Upper lobe of right lung (tissue), 1 donor: ENCODE measurements at regions not wholly inside any gene's neighbourhood (a gene's known extent, or its start where the extent isn't known, plus 50 kb on each side); places are given as distances from the start of the nearest gene placed in this dataset.

Experiments used
- ATAC-seq: fragments of 200-7000 bp; cut with Tn5 transposase; one replicate; pipeline ENCODE4 v1.9.1; 2020; ENCODE audit warnings: mild to moderate bottlenecking, moderate library complexity
- DNase-seq: peaks from one replicate; pipeline ENCODE4 v3.0.0-alpha.2; 2020
- H3K27ac ChIP-seq: fragments of 200-600 bp; one replicate; pipeline ENCODE4 v1.8.0; 2022
- H3K27me3 ChIP-seq: fragments of 200-600 bp; one replicate; pipeline ENCODE4 v1.8.0; 2022; ENCODE audit warnings: mild to moderate bottlenecking
- H3K36me3 ChIP-seq: fragments of 200-600 bp; one replicate; pipeline ENCODE4 v1.8.0; 2022
- H3K4me1 ChIP-seq: fragments of 200-600 bp; one replicate; pipeline ENCODE4 v1.8.0; 2022
- H3K4me3 ChIP-seq: fragments of 200-600 bp; one replicate; pipeline ENCODE4 v1.8.0; 2022; ENCODE audit warnings: mild to moderate bottlenecking
- H3K9me3 ChIP-seq: fragments of 200-600 bp; one replicate; pipeline ENCODE4 v1.8.0; 2022
- CTCF ChIP-seq: fragments of 200-600 bp; IDR thresholded peaks from one replicate; pipeline ENCODE4 v1.8.0; 2022; ENCODE audit warnings: antibody characterized with exemption
- intact Hi-C: fragments of 100-400 bp; cut with DNase I; formaldehyde crosslinking; loops from one replicate; pipeline ENCODE4 v1.11.0; 2022
- donor health status: DM: no; HTN: yes; CAD: no; lungs with severe emphysema.

- H3K36me3 ChIP-seq: no peaks in the 10 kb centered on the region
- intact Hi-C loops: no loop called here
- no peak overlapping the region for H3K27ac ChIP-seq
- peaks cover 7% of the 10 kb centered on the region for H3K9me3 ChIP-seq
- TF ChIP-seq CTCF: no peak
- no peak for DNase-seq
- no peak overlapping the region for H3K4me3 ChIP-seq
- H3K27me3 ChIP-seq: no peaks in the 10 kb centered on the region
- ATAC-seq: no peak
- no peaks in the 10 kb centered on the region for H3K4me1 ChIP-seq
Measured at GRCh38 chr2:12862541-12862940, 145.8 kb downstream of the TRIB2 start.

DNA sequence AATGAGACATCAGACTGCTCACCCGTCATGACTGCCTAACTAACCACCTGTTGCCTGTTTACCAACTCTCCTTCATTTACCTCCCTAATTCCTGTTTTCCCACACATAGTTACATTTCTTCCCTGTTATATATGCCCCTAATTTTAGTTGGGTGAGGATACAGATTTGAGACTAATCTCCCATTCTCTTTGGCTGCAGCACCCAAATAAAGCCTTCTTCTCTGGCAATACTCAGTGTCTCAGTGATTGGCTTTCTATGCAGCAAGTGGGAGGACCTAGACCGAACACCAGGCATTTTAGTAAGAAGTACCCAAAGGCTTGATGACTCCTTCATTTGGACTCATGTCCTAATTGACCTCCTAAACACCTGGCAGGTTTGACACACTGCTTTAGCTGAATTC lies 147.2 kb downstream of the TRIB2 start:
- TF ChIP-seq CTCF: no peak
- H3K9me3 ChIP-seq: peaks cover 7% of the 10 kb centered on the region
- intact Hi-C loops: no loop called here
- ATAC-seq (no peak), DNase-seq (no peak)
- no peaks in the 10 kb centered on the region for H3K4me1 ChIP-seq
- H3K27me3 ChIP-seq: no peaks in the 10 kb centered on the region
- no peak overlapping the region for H3K27ac ChIP-seq
- H3K4me3 ChIP-seq: no peak overlapping the region
- H3K36me3 ChIP-seq: no peaks in the 10 kb centered on the region

GRCh38 chr2:12867631-12868287 lies 151.0 kb downstream of the TRIB2 start:
- ATAC-seq: no peak
- Histone ChIP-seq H3K9me3 (peaks cover 7% of the 10 kb centered on the region), H3K27ac (no peak overlapping the region), H3K27me3 (no peaks in the 10 kb centered on the region), H3K4me1 (no peaks in the 10 kb centered on the region), H3K4me3 (no peak overlapping the region), H3K36me3 (no peaks in the 10 kb centered on the region)
- TF ChIP-seq CTCF: no peak
- no peak for DNase-seq
- intact Hi-C loops: no loop called here

- no peaks in the 10 kb centered on the region for H3K36me3 ChIP-seq
- ATAC-seq (no peak), DNase-seq (no peak)
- no peaks in the 10 kb centered on the region for H3K9me3 ChIP-seq
- H3K27me3 ChIP-seq: no peaks in the 10 kb centered on the region
- H3K4me3 ChIP-seq: no peak overlapping the region
- intact Hi-C loops: no loop called here
- no peaks in the 10 kb centered on the region for H3K4me1 ChIP-seq
- no peak for TF ChIP-seq CTCF
- H3K27ac ChIP-seq: no peak overlapping the region
Measured at GRCh38 chr2:12870692-12871091, 154.0 kb downstream of the TRIB2 start.

DNA sequence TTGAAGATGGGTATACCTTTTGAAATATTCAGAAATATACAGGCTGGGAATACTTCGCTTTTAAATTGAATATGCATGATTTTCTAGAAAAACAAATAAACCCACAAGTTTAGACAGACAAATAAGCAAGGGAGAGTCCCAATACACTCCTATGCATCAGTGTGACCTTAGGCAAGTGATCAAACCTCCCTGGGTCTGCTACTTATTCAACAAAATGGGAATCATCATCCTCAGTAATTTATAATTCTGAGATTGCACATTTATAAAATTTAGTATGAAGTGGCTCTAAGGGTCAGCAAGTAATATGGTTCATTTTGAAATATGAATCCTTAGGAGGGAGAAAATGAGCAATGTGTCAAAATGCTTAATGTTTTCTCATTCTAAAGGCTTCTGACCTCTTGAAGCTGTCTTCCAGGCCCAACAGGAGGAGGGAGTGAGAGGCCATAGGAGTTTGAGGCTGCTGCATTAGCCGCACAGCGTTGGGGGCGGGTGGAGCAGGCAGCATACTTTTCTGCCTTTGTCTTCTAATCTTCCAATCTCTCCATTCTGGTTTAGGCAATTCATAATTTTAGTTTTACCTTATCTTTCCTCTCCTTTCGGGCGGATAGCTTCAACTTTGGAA lies 155.1 kb downstream of the TRIB2 start:
- intact Hi-C loops: no loop called here
- Histone ChIP-seq H3K9me3 (no peaks in the 10 kb centered on the region), H3K36me3 (no peaks in the 10 kb centered on the region), H3K4me3 (no peak overlapping the region), H3K27me3 (no peaks in the 10 kb centered on the region), H3K27ac (no peak overlapping the region), H3K4me1 (no peaks in the 10 kb centered on the region)
- no peak for TF ChIP-seq CTCF
- DNase-seq (no peak), ATAC-seq (no peak)
